Esophagus squamous epithelium (tissue), 4 donors: ENCODE measurements at regions not wholly inside any gene's neighbourhood (a gene's known extent, or its start where the extent isn't known, plus 50 kb on each side); places are given as distances from the start of the nearest gene placed in this dataset.

Experiments used
- POLR2A ChIP-seq, 4 donors: fragments of 450-650 bp; IDR thresholded peaks; one replicate each; pipeline ENCODE4 v1.6.1; 2017; ENCODE audit warnings: antibody characterized with exemption in 4 of 4, mild to moderate bottlenecking in 4 of 4, moderate library complexity in 3 of 4
- TF ChIP-seq, protein P1 (sequence below), 6 experiments: fragments of 450-650 bp in 4 of 6; fragments of 200-600 bp in 2 of 6; sonication (generic) in 2 of 6; IDR thresholded peaks; one replicate each; pipeline ENCODE4 v1.5.1; 2016 to 2019; ENCODE audit warnings: antibody characterized with exemption in 6 of 6, mild to moderate bottlenecking in 4 of 6, moderate library complexity in 4 of 6

DNA sequence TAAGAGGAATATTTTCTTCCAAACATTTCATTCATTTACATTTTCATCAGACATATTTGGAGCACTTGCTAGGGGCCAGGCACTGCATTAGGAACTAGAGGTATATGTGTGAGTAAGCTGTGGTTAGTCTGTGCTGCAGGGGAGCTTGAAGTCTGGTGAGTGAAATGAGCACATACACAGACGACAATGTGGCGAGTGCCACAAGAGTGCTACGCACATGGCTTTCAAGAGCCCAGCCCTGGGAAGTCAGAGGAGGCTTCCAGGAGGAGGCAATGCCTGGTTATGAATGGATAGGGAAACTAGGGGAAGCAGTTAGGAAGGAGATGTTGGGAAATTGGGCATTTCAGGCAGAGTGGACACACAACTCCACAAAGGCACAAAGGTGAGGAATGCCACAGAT lies 171.8 kb downstream of the IER5 start:
- TF ChIP-seq, protein P1, sequence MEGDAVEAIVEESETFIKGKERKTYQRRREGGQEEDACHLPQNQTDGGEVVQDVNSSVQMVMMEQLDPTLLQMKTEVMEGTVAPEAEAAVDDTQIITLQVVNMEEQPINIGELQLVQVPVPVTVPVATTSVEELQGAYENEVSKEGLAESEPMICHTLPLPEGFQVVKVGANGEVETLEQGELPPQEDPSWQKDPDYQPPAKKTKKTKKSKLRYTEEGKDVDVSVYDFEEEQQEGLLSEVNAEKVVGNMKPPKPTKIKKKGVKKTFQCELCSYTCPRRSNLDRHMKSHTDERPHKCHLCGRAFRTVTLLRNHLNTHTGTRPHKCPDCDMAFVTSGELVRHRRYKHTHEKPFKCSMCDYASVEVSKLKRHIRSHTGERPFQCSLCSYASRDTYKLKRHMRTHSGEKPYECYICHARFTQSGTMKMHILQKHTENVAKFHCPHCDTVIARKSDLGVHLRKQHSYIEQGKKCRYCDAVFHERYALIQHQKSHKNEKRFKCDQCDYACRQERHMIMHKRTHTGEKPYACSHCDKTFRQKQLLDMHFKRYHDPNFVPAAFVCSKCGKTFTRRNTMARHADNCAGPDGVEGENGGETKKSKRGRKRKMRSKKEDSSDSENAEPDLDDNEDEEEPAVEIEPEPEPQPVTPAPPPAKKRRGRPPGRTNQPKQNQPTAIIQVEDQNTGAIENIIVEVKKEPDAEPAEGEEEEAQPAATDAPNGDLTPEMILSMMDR (IDR thresholded peaks at IDR 0.05) = no peak
- TF ChIP-seq POLR2A (IDR thresholded peaks at IDR 0.05) = no peak
